Uterus (tissue), 2 donors: ENCODE measurements at regions not wholly inside any gene's neighbourhood (a gene's known extent, or its start where the extent isn't known, plus 50 kb on each side); places are given as distances from the start of the nearest gene placed in this dataset.

ENCODE experiments used
- POLR2A ChIP-seq, 2 donors: fragments of 450-650 bp; IDR thresholded peaks; one replicate each; pipeline ENCODE4 v1.6.1; 2016; ENCODE audit warnings: antibody characterized with exemption in 2 of 2, mild to moderate bottlenecking in 1 of 2, moderate library complexity in 1 of 2
- TF ChIP-seq, protein P1 (sequence below), 4 experiments: fragments of 200-600 bp in 2 of 4; fragments of 450-650 bp in 2 of 4; sonication (generic) in 2 of 4; IDR thresholded peaks; one replicate each; pipeline ENCODE4 v1.5.1; 2016 to 2019; ENCODE audit warnings: antibody characterized with exemption in 4 of 4, mild to moderate bottlenecking in 2 of 4, moderate library complexity in 1 of 4

DNA sequence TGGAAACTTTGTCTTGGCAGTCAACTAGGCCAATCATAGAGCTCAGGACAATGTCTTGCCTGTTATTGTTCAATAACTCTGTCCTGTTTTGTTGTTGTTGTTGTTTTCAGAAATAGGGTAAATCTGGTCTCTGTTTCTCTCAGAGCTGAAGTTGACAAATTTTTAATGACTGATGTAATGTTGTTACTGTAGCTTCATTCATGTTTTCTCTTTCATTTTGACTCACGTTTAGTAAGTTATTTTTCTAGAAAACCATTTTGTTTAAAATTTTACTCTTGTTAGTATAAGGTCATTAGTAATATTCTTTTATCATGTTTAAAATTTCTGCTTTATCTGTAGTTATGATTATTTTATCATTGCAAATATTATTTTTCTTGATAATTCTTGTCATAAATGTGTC is 51.6 kb upstream of the GRIK2 start:
- no peak for TF ChIP-seq POLR2A (IDR thresholded peaks at IDR 0.05)
- TF ChIP-seq, protein P1, sequence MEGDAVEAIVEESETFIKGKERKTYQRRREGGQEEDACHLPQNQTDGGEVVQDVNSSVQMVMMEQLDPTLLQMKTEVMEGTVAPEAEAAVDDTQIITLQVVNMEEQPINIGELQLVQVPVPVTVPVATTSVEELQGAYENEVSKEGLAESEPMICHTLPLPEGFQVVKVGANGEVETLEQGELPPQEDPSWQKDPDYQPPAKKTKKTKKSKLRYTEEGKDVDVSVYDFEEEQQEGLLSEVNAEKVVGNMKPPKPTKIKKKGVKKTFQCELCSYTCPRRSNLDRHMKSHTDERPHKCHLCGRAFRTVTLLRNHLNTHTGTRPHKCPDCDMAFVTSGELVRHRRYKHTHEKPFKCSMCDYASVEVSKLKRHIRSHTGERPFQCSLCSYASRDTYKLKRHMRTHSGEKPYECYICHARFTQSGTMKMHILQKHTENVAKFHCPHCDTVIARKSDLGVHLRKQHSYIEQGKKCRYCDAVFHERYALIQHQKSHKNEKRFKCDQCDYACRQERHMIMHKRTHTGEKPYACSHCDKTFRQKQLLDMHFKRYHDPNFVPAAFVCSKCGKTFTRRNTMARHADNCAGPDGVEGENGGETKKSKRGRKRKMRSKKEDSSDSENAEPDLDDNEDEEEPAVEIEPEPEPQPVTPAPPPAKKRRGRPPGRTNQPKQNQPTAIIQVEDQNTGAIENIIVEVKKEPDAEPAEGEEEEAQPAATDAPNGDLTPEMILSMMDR (IDR thresholded peaks at IDR 0.05) = no peak
